LoVo (cell line): ENCODE measurements at regions not wholly inside any gene's neighbourhood (a gene's known extent, or its start where the extent isn't known, plus 50 kb on each side); places are given as distances from the start of the nearest gene placed in this dataset.

ENCODE experiments used
- DNase-seq: peaks from one replicate; pipeline ENCODE4 v3.0.0-alpha.2; 2016; ENCODE audit warnings: low spot score

DNA sequence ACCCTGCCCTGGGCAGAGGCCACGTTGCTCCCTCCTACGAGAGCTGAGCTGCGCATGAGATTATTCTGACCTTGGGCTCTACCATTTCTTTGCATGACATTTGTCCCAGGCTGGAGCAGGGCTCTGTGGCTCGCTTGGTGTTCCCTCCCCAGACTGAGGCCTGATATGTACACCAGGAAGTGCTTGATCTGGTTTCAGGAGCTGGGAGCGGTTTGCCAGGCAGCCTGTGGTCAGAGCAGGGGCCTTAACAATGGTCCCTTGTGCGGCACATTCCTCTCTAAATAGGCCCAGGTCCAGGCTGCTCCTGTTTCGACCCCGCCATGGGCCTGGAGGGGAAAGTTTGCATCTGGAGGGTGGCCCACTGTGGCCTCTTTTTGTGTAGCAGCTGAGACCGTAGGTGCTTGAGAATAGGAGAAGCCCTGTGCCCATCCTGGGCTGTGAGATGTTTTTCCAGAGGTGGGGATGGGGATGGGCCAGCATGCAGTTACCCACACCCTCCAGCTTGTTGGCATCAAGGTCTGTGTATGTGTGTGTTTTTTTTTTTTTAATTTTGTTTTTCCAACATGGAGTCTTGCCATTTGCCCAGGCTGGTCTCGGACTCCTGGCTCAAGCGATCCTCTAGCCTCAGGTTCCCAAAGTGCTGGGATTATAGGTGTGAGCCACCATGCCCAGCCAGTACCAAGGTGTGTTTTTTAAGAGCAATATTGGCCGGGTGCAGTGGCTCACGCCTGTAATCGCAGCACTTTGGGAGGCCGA lies 253.9 kb downstream of the SEC14L1 start:
- DNase-seq = no peak

DNA sequence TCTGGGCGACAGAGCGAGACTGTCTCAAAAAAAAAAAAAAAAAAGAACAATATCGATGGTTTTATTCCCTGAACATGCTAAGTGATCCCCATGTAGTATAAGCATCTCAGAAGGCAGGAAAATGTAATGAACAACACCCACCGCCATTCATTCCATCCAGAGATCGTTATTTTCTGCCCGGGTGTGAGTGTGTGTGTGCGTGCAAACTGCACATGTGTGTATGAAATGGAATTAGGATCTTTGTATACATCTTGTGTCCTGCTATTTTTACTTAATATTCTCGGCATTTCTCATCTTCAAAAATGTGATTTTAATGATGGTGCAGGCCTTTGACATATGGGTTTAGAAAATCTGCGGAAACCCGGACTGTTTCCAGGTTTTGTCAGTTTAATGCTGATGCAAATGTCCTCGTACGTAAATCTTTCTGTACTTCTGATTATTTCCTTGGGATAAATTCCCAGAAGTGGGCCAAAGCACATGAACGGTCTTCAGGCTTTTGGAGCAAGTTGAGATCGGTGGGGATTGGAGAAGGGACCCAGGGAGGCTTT lies 254.8 kb downstream of the SEC14L1 start:
- DNase-seq = no peak

DNA sequence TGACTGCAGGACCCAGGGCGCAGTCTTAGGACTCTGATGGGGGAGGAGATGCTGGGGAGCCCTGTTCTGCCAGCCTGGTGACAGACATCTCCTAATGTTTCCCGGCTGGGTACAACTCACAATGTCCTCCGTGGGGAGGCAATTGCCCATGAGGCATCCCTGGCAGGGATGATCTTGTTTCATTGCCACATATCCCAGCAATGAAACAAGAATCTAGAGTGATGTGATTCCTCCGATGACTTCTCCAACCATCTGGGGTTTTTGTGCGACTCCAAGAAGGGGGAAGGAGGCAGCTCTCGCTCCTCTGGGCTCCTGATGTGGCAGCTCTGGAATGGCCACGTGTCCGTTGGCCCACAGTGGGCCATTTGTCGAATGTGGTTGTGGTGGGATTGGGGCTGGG lies 255.8 kb downstream of the SEC14L1 start:
- no peak for DNase-seq

DNA sequence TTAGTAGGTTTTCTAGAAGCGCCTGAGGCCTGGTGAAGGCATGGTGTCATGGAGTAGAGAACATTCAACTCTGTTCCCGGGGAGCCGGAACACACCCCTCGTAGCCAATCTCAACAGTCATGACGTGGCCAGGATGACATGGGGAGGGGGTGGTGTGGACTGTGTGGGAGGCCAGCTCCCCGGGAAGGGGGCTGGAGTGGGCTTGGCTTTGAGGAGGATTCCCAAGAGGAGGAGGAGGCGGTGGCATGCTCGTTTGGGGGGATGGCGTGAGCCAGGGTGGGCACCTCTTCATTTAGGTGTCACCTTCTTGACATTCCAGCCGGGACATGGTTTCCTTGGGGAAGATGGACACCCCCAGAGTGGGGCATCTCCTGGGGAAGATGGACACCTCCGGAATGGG lies 257.5 kb downstream of the SEC14L1 start:
- DNase-seq = no peak

DNA sequence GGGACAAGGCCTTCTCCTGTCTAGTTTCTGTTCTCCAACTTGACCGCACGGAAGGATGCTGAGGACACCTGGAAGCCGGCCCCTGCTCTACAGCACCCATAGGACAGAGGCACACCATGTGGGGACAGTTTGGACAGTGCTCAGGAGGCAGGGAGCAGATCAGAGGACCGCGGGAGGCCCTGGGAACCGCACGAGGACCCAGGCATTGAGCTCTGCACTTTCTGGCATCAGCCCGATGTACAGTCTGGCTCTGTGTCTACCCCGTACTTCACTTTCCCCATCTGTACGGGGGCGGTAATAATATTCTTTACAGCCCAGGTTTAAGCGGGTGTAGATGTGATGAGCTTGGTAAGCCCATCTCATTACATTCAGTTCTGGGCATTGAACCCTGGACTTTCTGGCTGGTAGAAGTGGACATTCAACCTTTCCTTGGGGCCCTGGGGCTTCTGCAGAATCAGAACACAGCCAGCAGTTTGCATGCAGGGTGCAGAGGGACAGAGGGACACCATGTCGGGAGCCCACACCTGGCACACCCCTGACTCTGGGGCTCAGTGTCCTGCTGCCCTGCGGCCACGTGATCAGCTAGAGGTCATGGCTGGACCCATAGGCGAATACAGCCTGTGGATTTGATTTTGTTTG lies 258.7 kb downstream of the SEC14L1 start:
- DNase-seq = no peak

DNA sequence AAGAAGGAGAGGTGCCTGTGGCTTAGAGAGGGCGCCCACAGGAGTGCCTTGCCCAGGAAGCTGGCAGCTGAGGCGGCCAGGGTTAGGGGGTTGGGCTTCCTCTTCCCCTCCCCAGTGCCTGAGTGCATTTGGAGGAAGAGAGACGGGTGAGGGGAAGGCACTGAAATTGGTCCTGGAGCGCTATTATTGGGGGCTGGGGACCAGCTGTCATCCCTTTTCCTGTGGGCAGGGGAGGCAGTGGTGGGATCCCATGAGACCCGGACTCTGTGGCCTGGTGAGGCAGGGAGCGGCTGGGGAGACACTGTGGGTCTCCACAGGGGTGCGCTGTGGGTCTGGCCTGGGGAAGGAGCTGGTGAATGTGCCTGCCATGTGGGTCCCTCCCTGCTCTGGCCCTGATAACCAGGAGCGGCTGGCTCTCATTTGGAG lies 259.7 kb downstream of the SEC14L1 start:
- no peak for DNase-seq

DNA sequence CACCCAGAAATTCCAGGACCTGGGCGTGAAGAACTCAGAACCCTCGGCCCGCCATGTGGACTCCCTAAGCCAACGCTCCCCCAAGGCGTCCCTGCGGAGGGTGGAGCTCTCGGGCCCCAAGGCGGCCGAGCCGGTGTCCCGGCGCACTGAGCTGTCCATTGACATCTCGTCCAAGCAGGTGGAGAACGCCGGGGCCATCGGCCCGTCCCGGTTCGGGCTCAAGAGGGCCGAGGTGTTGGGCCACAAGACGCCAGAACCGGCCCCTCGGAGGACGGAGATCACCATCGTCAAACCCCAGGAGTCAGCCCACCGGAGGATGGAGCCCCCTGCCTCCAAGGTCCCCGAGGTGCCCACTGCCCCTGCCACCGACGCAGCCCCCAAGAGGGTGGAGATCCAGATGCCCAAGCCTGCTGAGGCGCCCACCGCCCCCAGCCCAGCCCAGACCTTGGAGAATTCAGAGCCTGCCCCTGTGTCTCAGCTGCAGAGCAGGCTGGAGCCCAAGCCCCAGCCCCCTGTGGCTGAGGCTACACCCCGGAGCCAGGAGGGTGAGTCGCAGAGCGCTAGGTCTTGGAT lies 261.5 kb downstream of the SEC14L1 start:
- no peak for DNase-seq

DNA sequence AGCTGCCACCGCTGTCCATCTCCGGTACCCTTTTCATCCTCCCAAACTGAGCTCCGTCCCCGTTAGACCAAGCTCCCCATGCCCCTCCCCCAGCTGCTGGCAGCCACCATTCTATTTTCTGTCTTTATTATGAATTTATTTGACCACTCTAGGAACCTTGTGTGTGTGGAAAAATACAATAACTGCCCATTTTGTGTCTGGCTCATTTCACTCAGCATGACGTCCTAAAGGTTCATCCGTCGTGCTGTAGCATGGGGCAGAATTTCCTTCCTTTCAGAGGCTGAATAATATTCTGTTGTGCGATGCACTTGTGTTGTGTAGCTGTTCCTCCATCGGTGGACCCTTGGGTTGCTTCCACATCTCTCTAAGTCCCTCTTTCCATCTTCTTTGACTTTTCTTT lies 263.1 kb downstream of the SEC14L1 start:
- no peak for DNase-seq

DNA sequence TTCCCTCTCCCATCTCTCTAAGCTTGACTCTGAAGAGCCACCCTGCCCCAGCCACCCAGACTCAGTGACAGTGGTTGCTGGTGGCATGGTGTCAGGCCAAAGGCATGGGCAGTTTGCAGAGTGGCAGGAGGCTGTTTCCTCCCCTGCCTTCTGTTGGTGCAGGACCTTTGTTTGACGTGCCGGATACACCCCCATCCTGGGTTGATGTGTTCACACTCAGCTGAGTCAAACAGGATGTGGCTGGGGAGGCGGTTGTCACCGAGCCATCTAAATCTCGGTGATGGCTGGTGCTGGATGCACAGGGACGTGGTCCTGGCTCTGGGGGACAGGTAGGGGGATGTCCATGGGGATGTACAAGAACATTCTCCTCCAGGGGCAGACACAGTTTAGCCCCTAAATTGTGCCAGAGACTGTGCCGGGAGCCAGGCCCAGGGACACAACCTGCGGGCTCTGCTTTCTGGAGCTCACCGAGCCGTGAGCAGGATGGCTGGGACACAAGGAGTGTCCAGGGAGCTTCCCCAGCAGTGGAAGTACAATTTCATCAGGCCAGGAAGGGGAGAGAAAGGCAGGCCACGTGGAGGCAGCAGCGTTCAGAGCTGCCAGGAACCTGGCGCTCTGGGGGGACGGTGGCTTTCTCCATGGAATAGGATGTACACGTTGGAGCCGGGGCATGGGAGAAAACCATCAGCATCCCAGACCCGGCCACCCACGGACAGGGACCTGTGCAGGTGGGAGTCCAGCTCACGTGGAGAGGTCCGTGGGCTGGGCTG lies 264.2 kb downstream of the SEC14L1 start:
- DNase-seq = no peak

DNA sequence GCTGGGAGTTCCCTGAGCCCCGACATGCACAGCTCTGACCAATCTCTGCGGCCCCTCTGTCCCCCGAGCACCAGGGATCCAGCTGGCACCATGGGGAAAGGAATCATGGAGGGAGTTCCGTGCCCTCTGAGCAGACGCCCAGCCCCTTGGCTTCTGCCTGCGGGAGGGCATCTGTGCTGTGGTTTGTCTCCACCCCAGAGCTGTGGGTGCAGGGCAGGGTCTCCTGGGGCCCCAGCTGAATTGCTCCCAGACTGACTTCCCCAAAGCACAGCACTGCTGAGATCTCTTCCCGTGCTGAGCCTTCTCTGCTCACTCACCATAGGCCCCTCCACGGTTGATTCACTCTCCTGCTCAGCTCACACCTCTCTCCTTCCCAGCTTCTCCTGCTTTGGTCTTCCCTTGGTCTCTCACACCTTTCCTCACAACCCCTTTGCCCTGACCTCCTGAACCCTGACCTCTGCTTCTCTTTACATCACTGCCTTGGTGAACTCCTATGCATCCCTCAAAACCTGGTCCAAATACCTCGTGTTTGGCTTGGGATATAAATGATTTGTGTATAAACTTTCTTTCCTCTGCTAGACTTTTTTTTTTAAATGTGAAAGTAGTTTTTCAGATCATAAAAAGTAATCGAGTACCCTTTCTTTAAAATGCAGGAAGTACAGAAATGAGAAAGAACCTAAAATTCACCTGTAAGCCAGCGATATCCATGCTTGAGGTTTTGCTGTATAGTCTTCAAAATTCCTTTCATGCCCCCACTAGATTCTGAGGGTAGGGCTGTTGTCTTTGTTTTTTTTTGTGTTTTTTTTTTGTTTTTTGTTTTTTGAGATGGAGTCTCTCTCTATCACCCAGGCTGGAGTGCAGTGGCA lies 265.3 kb downstream of the SEC14L1 start:
- DNase-seq = no peak

DNA sequence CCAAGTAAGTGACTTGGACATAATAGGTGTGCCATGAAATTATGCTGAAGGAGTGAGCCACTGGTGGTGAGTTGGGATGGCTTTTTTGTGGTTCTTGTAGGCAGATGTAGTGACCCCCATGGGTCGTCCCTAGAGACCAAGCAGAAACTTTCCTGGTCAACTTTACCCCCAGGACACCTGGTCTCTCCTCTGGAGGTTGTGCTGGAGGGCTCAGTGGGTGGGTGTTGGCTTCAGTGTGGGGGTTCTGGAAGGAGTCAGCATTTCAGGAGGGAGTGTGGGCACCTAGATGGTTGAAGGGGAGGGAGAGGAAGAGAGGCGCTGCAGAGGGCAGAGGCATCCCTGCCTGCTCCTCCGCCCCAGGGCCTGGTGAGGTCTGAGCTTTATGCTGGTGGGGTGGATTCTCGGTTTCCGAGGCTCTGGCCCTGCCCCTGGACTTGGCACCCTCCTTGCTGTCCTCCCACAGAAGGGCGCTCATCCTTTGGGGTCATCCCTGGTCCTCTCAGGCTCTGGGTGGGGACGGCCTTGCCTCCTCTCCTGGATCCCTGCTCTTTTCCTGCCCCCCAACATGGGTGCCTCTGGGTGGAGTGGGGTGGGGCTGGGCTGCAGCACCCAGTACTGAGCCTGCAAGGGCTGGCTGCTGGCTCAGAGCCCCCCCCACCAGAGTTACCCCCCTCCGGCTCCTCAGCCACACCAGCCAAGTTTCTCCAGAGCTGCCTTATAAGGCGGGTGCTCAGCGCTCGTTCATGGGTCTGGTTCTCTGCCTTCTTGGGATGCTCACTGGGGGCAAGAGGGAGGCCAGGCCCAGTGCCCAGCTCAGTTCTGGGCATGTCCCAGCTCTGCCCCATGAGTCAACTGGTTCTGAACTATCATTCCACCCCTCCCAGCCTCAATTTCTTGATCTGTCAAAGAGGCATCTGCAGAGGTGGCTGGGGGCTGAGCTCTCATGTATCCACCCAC lies 266.8 kb downstream of the SEC14L1 start:
- no peak for DNase-seq

DNA sequence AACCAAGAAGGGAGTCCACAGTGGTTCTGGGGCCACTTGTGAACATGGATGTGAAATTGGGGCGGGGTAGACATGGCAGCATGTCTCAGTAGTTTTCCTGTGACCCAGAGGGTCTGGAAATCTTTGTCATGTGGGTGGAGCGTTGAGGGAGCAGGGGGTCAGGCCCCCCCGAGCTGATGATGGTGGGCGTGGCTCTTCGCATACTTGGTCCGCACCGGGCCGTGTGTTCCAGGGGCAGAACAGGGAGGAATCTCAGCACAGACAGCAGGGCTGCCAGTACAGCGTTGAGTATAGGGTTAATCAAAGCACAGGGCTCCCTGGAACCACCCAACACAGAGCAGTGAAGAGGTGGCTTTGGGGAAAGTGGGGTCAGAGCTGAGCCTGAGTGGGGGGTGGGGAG lies 267.5 kb downstream of the SEC14L1 start:
- no peak for DNase-seq

DNA sequence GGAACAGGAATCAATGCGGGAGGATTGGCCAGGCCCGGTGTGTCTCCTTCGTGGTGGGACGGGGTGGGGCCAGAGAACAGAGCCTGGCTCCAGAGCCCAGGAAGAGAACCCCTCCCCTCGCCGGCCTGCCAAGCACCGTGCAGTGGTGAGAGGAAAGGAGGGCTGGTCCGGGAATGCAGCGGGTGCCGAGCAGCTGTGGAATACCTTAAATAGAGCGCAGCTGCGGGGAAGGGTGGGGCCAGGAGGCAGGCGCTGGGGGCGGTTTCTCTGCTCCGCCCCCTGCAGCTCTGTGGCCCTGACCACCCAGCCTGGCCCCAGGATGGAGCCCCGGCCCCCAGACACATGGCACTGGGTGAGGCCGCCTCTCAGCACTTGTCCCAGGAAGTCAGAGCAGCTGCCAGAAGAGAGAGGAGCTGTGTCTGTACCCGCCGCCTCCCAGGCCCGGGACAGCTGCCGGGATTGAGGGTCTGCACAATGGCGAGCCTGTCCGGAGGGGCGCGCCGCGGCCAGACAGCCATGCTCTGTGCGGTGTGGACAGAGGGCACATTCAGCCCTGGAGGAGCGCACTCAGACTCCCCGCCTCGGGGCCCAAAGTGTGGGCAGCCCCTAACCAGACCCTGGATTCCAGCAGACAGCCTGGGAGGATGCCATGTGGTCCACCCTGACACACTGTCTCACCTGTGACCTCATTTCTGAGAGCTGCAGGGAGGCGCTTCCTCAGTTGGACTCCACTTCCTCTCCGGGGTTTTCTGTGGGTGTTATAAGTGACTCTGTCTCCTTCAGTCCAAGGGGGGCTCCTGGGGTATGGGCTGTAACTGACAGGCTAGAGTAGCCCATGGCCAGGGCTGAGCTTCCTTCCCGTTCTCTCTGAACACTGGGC lies 268.8 kb downstream of the SEC14L1 start:
- DNase-seq = no peak

DNA sequence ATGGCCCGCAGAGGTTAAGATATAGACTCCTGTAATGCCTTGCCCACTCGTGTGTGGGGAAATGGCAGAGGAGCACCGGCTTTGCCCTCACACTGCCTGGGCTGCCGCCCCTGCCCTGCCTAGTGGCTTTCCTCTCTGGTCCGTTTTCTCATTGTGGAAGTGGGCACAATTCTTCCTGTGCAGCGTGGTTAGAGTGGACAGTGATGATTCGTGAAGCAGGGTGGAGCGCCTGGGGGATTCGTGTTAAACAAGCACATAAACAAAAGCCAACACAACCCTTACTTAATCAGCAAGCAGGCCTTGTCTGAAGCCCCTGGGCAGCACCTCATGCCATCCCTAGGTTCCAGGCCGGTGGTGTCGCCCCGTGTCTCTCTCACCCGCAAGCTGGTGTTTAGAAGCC lies 269.7 kb downstream of the SEC14L1 start:
- DNase-seq = no peak

DNA sequence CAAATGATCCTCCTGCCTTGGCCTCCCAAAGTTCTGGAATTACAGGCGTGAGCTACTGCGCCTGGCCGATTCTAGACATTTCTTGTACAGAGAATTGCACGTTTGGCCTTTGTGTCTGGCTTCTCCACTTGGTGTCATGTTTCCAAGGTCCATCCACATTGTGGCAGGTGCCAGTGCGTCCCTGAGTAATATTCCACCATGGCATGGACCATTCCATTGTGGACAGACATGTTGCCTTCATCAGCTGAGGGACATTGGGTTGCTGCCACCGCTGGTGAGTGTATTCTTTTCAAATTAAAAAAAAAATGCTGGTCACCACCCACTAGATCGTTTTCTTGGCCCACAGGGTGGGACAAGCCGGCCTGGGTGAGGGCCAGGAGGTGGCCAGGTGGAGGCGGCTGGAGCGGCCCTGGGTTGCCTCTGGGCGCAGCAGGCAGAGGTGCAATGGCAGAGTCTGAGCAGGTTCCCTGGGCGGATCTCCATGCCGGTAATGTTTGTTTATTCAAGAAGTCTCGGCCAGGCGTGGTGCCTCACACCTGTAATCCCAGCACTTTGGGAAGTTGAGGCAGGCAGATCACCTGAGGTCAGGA lies 274.1 kb downstream of the SEC14L1 start:
- DNase-seq = no peak

DNA sequence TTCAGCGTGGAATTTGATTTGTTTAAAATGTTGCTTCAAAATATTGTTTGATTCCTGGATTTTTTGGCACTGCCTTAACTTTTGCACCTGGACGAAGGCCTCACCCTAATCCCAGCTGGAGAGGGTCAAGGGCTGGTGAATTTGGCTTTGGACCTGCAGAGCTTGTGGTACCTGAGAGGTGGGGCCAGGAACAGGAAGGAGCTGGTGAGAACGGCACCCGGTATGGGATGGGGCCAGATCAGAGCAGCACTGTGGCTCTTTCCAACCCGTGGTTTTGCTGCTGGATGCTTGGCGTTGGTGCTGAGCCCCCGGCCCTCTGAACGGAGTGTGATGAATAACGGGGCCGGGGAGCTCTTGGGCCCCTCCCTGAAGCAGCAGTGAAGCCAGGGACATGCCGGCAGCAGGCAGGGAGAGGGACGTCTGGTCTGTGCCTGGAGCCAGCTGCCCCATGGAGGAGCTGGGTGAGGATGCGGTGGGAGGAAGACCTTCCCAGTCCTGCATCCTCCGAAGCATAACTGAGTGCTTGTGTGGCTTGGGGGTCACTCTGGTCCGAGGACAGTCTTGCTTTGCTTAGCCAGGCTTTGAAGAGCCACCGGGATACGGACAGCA lies 275.4 kb downstream of the SEC14L1 start:
- DNase-seq = no peak

DNA sequence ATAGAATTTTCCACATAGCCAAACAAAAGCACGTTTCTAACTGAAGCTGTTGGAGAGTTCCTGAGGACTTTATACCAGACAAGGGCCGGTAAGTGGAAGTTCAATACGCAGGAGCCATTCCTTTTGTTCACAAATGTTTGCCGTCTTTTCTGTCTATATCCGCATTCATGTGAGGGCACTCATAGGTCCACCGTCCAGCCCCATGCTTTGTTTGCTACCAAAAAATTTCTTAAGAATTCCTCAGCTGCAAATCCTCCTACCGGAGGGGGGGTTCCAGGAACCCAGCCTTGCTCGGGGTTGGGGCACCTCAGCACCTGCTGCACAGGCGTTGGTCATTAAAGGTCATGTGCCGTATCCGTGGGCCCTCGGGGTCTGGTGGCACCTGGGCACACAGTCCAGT lies 276.8 kb downstream of the SEC14L1 start:
- DNase-seq = no peak

DNA sequence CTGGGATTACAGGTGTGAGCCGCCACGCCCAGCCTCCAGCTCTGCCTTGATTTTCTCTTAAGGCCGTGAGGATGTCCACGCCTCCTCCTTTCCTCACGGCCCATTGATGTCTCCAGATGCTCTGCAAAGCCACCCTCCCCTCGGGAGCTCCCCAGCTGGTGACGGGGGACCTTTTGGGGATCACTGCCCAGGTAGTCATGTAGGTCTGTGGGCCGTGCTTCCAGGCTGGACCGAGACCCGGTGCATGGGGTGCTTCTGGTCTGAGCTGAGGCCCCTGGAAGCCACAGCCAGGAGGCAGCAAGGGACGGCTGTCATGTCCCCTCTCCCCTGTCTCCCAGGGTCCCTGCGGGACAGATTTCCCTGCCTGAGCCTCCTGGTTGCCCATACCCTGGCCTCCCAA lies 277.8 kb downstream of the SEC14L1 start:
- DNase-seq = no peak

DNA sequence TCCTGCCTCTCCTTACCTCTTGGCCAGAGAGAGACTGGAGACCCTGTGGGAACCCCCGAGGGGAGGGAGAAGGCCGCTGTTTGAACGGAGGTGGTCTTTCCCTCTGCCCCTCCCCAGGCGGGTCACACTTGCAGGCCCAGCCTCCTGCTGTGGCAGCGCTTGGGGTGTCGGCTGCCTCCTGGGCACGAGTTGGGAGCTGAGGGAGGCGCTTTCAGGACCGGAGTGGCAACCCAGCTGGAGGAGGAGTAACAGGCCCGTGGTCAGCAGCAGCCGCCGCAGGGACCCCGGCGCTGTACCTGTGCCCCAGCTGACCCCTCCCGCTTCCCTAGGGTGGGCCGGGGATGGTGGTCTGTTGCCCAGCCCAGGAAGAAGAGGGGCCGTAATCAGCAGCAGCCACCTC lies 278.3 kb downstream of the SEC14L1 start:
- no peak for DNase-seq
